ENCODE measurements at regions not wholly inside any gene's neighbourhood (a gene's known extent, or its start where the extent isn't known, plus 50 kb on each side); places are given as distances from the start of the nearest gene placed in this dataset.

DNA sequence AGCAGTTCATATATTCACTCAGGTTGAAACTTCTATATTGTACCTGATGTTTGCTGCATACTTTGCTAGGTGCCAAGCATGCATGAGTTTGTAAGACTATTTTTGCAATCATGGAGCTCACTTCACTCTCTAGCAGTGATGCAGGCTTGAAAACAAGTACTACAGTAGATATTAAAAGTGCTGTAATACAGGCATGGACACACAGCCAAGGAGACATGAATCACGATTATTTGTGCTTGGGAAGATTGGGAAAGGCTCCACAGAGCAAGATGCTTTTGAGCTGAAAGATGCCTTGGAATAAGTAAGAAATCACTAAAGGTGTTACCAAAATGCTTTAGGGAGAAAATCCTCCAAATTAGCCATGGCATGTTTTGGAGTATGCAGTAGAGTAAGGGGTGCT is 427.4 kb downstream of the UTRN start:
- H3K4me1 ChIP-seq (ENCODE audit: control insufficient read depth, low read length): no peaks in the 10 kb centered on the region
- TF ChIP-seq EZH2phosphoT487 (IDR thresholded peaks at IDR 0.05; ENCODE audit: borderline replicate concordance, low read length): no peak
- TF ChIP-seq, protein P1, sequence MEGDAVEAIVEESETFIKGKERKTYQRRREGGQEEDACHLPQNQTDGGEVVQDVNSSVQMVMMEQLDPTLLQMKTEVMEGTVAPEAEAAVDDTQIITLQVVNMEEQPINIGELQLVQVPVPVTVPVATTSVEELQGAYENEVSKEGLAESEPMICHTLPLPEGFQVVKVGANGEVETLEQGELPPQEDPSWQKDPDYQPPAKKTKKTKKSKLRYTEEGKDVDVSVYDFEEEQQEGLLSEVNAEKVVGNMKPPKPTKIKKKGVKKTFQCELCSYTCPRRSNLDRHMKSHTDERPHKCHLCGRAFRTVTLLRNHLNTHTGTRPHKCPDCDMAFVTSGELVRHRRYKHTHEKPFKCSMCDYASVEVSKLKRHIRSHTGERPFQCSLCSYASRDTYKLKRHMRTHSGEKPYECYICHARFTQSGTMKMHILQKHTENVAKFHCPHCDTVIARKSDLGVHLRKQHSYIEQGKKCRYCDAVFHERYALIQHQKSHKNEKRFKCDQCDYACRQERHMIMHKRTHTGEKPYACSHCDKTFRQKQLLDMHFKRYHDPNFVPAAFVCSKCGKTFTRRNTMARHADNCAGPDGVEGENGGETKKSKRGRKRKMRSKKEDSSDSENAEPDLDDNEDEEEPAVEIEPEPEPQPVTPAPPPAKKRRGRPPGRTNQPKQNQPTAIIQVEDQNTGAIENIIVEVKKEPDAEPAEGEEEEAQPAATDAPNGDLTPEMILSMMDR (IDR thresholded peaks at IDR 0.05; ENCODE audit: low read depth, low read length, poor library complexity, severe bottlenecking): no peak
- H3K9me2 ChIP-seq (replicated peaks; ENCODE audit: control insufficient read depth, low read length): no peaks in the 10 kb centered on the region
- no peak overlapping the region for H3K27ac ChIP-seq (ENCODE audit: low read depth, low read length)
- H4K20me1 ChIP-seq (ENCODE audit: control insufficient read depth, insufficient read depth, low read depth, low read length): no peaks in the 10 kb centered on the region
- no peaks in the 10 kb centered on the region for H3F3A ChIP-seq (ENCODE audit: control insufficient read depth, insufficient read depth)
- no peaks in the 10 kb centered on the region for H3K9me3 ChIP-seq (ENCODE audit: control insufficient read depth, insufficient read depth, low read length)
- no peaks in the 10 kb centered on the region for H3K79me2 ChIP-seq (ENCODE audit: control insufficient read depth, low read length)
- no peaks in the 10 kb centered on the region for H3K36me3 ChIP-seq (ENCODE audit: control insufficient read depth, low read length)
- H3K27me3 ChIP-seq (ENCODE audit: control insufficient read depth, low read length): no peaks in the 10 kb centered on the region
- no peak overlapping the region for H3K4me2 ChIP-seq (ENCODE audit: low read length)
- H3K4me3 ChIP-seq (ENCODE audit: low read length): no peak overlapping the region

DNA sequence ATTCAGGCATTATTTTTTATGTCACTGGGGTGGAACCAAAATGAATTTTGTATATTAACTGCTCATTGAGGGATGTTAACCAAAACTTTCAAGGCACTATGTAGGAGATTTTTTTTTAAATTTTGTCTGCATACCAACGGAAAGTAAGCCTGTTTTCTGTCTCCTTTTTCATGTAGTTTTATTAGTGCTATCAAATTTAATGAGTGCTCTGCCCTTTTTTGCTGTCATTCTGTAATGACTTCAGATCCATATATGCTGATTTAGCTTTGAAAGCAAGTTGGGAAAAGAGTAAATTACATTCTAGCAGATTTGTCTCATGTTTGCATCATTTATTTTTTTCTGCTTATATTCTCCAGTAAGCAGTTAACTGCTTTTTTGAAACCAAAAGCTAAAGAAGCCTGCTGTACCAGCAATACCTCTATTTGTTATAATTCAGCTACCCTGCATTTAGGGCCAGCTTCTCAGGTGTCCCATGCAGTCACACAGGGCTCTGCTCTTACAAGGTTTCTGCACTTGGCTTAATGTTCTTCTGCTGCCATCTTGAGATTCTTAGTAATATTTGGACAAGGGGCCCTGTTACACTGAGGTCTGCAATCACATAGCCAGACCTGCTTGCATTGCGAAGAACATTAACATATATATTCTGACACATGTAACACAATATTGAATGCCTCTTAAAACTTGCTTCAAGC is 429.0 kb downstream of the UTRN start:
- Histone ChIP-seq H3K27me3 (ENCODE audit: control insufficient read depth, low read length) (no peaks in the 10 kb centered on the region), H3K79me2 (ENCODE audit: control insufficient read depth, low read length) (no peaks in the 10 kb centered on the region), H3F3A (ENCODE audit: control insufficient read depth, insufficient read depth) (no peaks in the 10 kb centered on the region), H3K36me3 (ENCODE audit: control insufficient read depth, low read length) (no peaks in the 10 kb centered on the region), H3K4me1 (ENCODE audit: control insufficient read depth, low read length) (no peaks in the 10 kb centered on the region), H4K20me1 (ENCODE audit: control insufficient read depth, insufficient read depth, low read depth, low read length) (no peaks in the 10 kb centered on the region), H3K9me2 (replicated peaks; ENCODE audit: control insufficient read depth, low read length) (no peaks in the 10 kb centered on the region), H3K9me3 (ENCODE audit: control insufficient read depth, insufficient read depth, low read length) (no peaks in the 10 kb centered on the region), H3K27ac (ENCODE audit: low read depth, low read length) (no peak overlapping the region), H3K4me2 (ENCODE audit: low read length) (no peak overlapping the region), H3K4me3 (ENCODE audit: low read length) (no peak overlapping the region)
- no peak for TF ChIP-seq EZH2phosphoT487 (IDR thresholded peaks at IDR 0.05; ENCODE audit: borderline replicate concordance, low read length)
- TF ChIP-seq, protein P1 (IDR thresholded peaks at IDR 0.05; ENCODE audit: low read depth, low read length, poor library complexity, severe bottlenecking): no peak

DNA sequence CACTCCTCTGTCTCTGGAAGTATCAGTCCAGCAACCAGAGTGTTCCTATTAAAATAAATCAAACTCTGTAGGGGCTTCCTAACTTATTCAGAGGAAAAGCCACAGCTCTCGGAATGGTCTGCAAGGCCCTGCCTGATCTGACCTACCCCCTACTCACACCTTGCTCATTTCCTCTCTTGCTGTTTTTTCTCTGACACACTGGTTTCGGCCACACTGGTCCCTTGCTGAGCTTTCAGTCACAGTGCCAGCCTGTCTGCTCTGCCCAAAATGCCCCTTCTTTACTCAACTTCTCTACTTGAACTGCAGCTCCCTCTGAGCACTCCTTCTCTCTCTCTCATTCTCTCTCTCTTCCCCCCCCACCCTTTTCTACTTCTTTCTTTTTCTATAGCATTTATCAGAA is 430.2 kb downstream of the UTRN start:
- Histone ChIP-seq H3K79me2 (ENCODE audit: control insufficient read depth, low read length) (no peaks in the 10 kb centered on the region), H3K9me2 (replicated peaks; ENCODE audit: control insufficient read depth, low read length) (no peaks in the 10 kb centered on the region), H3K9me3 (ENCODE audit: control insufficient read depth, insufficient read depth, low read length) (no peaks in the 10 kb centered on the region), H3K27ac (ENCODE audit: low read depth, low read length) (no peak overlapping the region), H3K4me3 (ENCODE audit: low read length) (no peak overlapping the region), H4K20me1 (ENCODE audit: control insufficient read depth, insufficient read depth, low read depth, low read length) (no peaks in the 10 kb centered on the region), H3K4me1 (ENCODE audit: control insufficient read depth, low read length) (no peaks in the 10 kb centered on the region), H3K27me3 (ENCODE audit: control insufficient read depth, low read length) (no peaks in the 10 kb centered on the region), H3K36me3 (ENCODE audit: control insufficient read depth, low read length) (no peaks in the 10 kb centered on the region), H3F3A (ENCODE audit: control insufficient read depth, insufficient read depth) (no peaks in the 10 kb centered on the region), H3K4me2 (ENCODE audit: low read length) (no peak overlapping the region)
- TF ChIP-seq EZH2phosphoT487 (IDR thresholded peaks at IDR 0.05; ENCODE audit: borderline replicate concordance, low read length): no peak
- TF ChIP-seq, protein P1 (IDR thresholded peaks at IDR 0.05; ENCODE audit: low read depth, low read length, poor library complexity, severe bottlenecking): no peak
